Naive thymus-derived CD4-positive, alpha-beta T cell (primary cell): ENCODE measurements at regions not wholly inside any gene's neighbourhood (a gene's known extent, or its start where the extent isn't known, plus 50 kb on each side); places are given as distances from the start of the nearest gene placed in this dataset.

Experiments used
- ATAC-seq: fragments of 150-1000 bp; cut with Tn5 transposase; 2 replicates; pipeline ENCODE4 v1.10.0; 2021; ENCODE audit warnings: mild to moderate bottlenecking, moderate library complexity
- CTCF ChIA-PET: fragments of 350-600 bp; sonication (Branson Sonifier 250); formaldehyde crosslinking; loops from one replicate; lab custom pipeline; 2021; ENCODE audit warnings: antibody characterized with exemption; lab: Charles Lee
- POLR2A ChIA-PET: fragments of 350-600 bp; sonication (Branson Sonifier 250); formaldehyde crosslinking; loops from one replicate; lab custom pipeline; 2021; ENCODE audit warnings: antibody characterized with exemption, inconsistent platforms; lab: Charles Lee
- DNase-seq, 9 donors: peaks; one replicate each; pipeline versions ENCODE4 v3.0.0 to v3.0.0-alpha.2; 2020 to 2022; ENCODE audit warnings: mixed read lengths in 1 of 9
- H3K27ac ChIP-seq: one replicate; pipeline ENCODE4 v1.7.0; 2013; ENCODE audit warnings: mild to moderate bottlenecking, low read depth, low read length, moderate library complexity
- H3K27me3 ChIP-seq, 2 donors: one replicate each; pipeline ENCODE4 v1.7.0; 2013; ENCODE audit warnings: low read length in 2 of 2, mild to moderate bottlenecking in 2 of 2, moderate library complexity in 2 of 2; ENCODE audit not compliant: control insufficient read depth in 2 of 2, insufficient read depth in 2 of 2
- H3K36me3 ChIP-seq, 3 experiments: 1 replicate in 2 of 3; 2 replicates in 1 of 3; pipeline ENCODE4 v1.7.0; 2013; ENCODE audit warnings: low read length in 3 of 3, mild to moderate bottlenecking in 3 of 3, moderate library complexity in 1 of 3; ENCODE audit not compliant: insufficient read depth in 3 of 3, control insufficient read depth in 2 of 3
- H3K4me1 ChIP-seq, 2 donors: one replicate each; pipeline ENCODE4 v1.7.0; 2013; ENCODE audit warnings: low read length in 2 of 2, mild to moderate bottlenecking in 2 of 2, moderate library complexity in 1 of 2; ENCODE audit not compliant: control insufficient read depth in 2 of 2, insufficient read depth in 2 of 2
- H3K4me3 ChIP-seq: 2 replicates; pipeline ENCODE4 v1.7.0; 2013; ENCODE audit warnings: mild to moderate bottlenecking, low read length
- H3K9me3 ChIP-seq, 3 experiments: 1 replicate in 2 of 3; 2 replicates in 1 of 3; pipeline ENCODE4 v1.7.0; 2013; ENCODE audit warnings: low read length in 3 of 3; ENCODE audit not compliant: control insufficient read depth in 2 of 3
- H3K27ac Mint-ChIP-seq, 9 donors: one replicate each; pipeline ENCODE4 v1.8.0; 2020 to 2022; ENCODE audit warnings: mixed read lengths in 9 of 9, mild to moderate bottlenecking in 8 of 9, moderate library complexity in 5 of 9, inconsistent platforms in 2 of 9
- H3K27me3 Mint-ChIP-seq, 5 donors: one replicate each; pipeline ENCODE4 v1.8.0; 2021 to 2022; ENCODE audit warnings: mixed read lengths in 5 of 5, mild to moderate bottlenecking in 1 of 5
- H3K36me3 Mint-ChIP-seq, 5 donors: one replicate each; pipeline ENCODE4 v1.8.0; 2020 to 2022; ENCODE audit warnings: mixed read lengths in 5 of 5, mild to moderate bottlenecking in 3 of 5, inconsistent platforms in 1 of 5
- H3K4me1 Mint-ChIP-seq, 7 donors: one replicate each; pipeline ENCODE4 v1.8.0; 2020 to 2022; ENCODE audit warnings: mixed read lengths in 7 of 7, mild to moderate bottlenecking in 3 of 7, inconsistent platforms in 1 of 7
- H3K4me3 Mint-ChIP-seq, 10 donors: one replicate each; pipeline ENCODE4 v1.8.0; 2020 to 2022; ENCODE audit warnings: mild to moderate bottlenecking in 10 of 10, mixed read lengths in 10 of 10, moderate library complexity in 6 of 10, inconsistent platforms in 2 of 10
- H3K9me3 Mint-ChIP-seq, 11 donors: one replicate each; pipeline ENCODE4 v1.8.0; 2020 to 2022; ENCODE audit warnings: mixed read lengths in 11 of 11, mild to moderate bottlenecking in 4 of 11, inconsistent platforms in 1 of 11, moderate library complexity in 1 of 11
- intact Hi-C, 2 donors: fragments of 100-400 bp; cut with micrococcal nuclease; formaldehyde crosslinking; loops; one replicate each; pipeline ENCODE4 v1.15.1; 2023

- CTCF ChIA-PET: interaction anchor here (0.6 kb wide), 1 partner anchor 11 kb away, joined by 3 read pairs; no protein-coding TSS in a partner anchor
Measured at GRCh38 chr2:39938035-39938835, 159.2 kb upstream of the THUMPD2 start.

GRCh38 chr2:39937621-39938020 is 158.6 kb upstream of the THUMPD2 start:
- ChIA-PET POLR2A (no interaction called here), CTCF (no interaction called here)
- Histone ChIP-seq H3K4me1 (no peaks in the 10 kb centered on the region), H3K9me3 (no peaks in the 10 kb centered on the region), H3K36me3 (no peaks in the 10 kb centered on the region), H3K27ac (no peak overlapping the region), H3K27me3 (no peaks in the 10 kb centered on the region), H3K4me3 (no peak overlapping the region)
- no peak for ATAC-seq
- Mint-ChIP-seq H3K27me3 (peaks cover 0 to 5% (median 0%) of the 10 kb centered on the region in 5 donors), H3K27ac (peak overlapping the region in 1 of 9 donors; percentile 92), H3K4me3 (peak overlapping the region in 1 of 10 donors; percentile 82), H3K36me3 (peaks cover 0 to 58% (median 0%) of the 10 kb centered on the region in 5 donors), H3K4me1 (peaks cover 0 to 54% (median 0%) of the 10 kb centered on the region in 7 donors), H3K9me3 (peaks cover 0 to 22% (median 0%) of the 10 kb centered on the region in 11 donors)
- intact Hi-C loops: loop anchor here in 1 of 2 donors (2.0 to 5.0 kb wide), 2 partner anchors 17 to 60 kb away; no protein-coding TSS in a partner anchor
- DNase-seq: no peak

More at GRCh38 chr2:39938035-39938835, 159.2 kb upstream of the THUMPD2 start:
- peaks cover 0 to 24% (median 0%) of the 10 kb centered on the region in 11 donors for H3K9me3 Mint-ChIP-seq
- DNase-seq: no peak
- peaks cover 0 to 58% (median 0%) of the 10 kb centered on the region in 7 donors for H3K4me1 Mint-ChIP-seq
- H3K4me1 ChIP-seq: no peaks in the 10 kb centered on the region
- ATAC-seq: no peak
- H3K27ac ChIP-seq: no peak overlapping the region
- H3K9me3 ChIP-seq: no peaks in the 10 kb centered on the region
- H3K36me3 ChIP-seq: no peaks in the 10 kb centered on the region
- H3K27me3 ChIP-seq: no peaks in the 10 kb centered on the region
- peak overlapping the region in 1 of 10 donors; percentile 82 for H3K4me3 Mint-ChIP-seq
- peaks cover 0 to 57% (median 0%) of the 10 kb centered on the region in 5 donors for H3K36me3 Mint-ChIP-seq
- H3K27ac Mint-ChIP-seq: peak overlapping the region in 1 of 9 donors; percentile 92
- POLR2A ChIA-PET: no interaction called here
- no peak overlapping the region for H3K4me3 ChIP-seq
- peaks cover 0 to 2% (median 0%) of the 10 kb centered on the region in 5 donors for H3K27me3 Mint-ChIP-seq
- intact Hi-C loops: loop anchor here in 1 of 2 donors (2.0 to 5.0 kb wide), 2 partner anchors 17 to 59 kb away; no protein-coding TSS in a partner anchor

GRCh38 chr2:39934851-39935250 is 155.8 kb upstream of the THUMPD2 start:
- Mint-ChIP-seq H3K36me3 (peaks cover 0 to 62% (median 0%) of the 10 kb centered on the region in 5 donors), H3K27me3 (peaks cover 0 to 10% (median 9%) of the 10 kb centered on the region in 5 donors), H3K27ac (peak overlapping the region in 1 of 9 donors; percentile 31), H3K9me3 (peaks cover 0 to 6% (median 0%) of the 10 kb centered on the region in 11 donors), H3K4me3 (no peak overlapping the region), H3K4me1 (peaks cover 0 to 56% (median 0%) of the 10 kb centered on the region in 7 donors)
- POLR2A ChIA-PET: no interaction called here
- no peaks in the 10 kb centered on the region for H3K4me1 ChIP-seq
- ATAC-seq: no peak
- CTCF ChIA-PET: no interaction called here
- no peaks in the 10 kb centered on the region for H3K9me3 ChIP-seq
- H3K4me3 ChIP-seq: no peak overlapping the region
- no peak for DNase-seq
- intact Hi-C loops: loop anchor here in 1 of 2 donors (5.0 kb wide), 1 partner anchor 62 kb away; no protein-coding TSS in a partner anchor
- no peaks in the 10 kb centered on the region for H3K36me3 ChIP-seq
- no peaks in the 10 kb centered on the region for H3K27me3 ChIP-seq
- H3K27ac ChIP-seq: no peak overlapping the region

GRCh38 chr2:39933196-39933595 is 154.1 kb upstream of the THUMPD2 start:
- H3K4me1 Mint-ChIP-seq: peaks cover 0 to 41% (median 0%) of the 10 kb centered on the region in 7 donors
- DNase-seq: no peak
- H3K27me3 ChIP-seq: no peaks in the 10 kb centered on the region
- peaks cover 0 to 6% (median 0%) of the 10 kb centered on the region in 11 donors for H3K9me3 Mint-ChIP-seq
- peaks cover 0 to 62% (median 0%) of the 10 kb centered on the region in 5 donors for H3K36me3 Mint-ChIP-seq
- ChIA-PET CTCF (no interaction called here), POLR2A (no interaction called here)
- H3K4me3 Mint-ChIP-seq: no peak overlapping the region
- no peaks in the 10 kb centered on the region for H3K4me1 ChIP-seq
- intact Hi-C loops: no loop called here
- ATAC-seq: no peak
- H3K9me3 ChIP-seq: no peaks in the 10 kb centered on the region
- H3K36me3 ChIP-seq: no peaks in the 10 kb centered on the region
- no peak overlapping the region for H3K4me3 ChIP-seq
- peaks cover 0 to 18% (median 15%) of the 10 kb centered on the region in 5 donors for H3K27me3 Mint-ChIP-seq
- H3K27ac Mint-ChIP-seq: no peak overlapping the region
- no peak overlapping the region for H3K27ac ChIP-seq

GRCh38 chr2:39932198-39932597 is 153.1 kb upstream of the THUMPD2 start:
- Histone ChIP-seq H3K4me3 (no peak overlapping the region), H3K9me3 (no peaks in the 10 kb centered on the region), H3K27ac (no peak overlapping the region), H3K36me3 (no peaks in the 10 kb centered on the region), H3K27me3 (no peaks in the 10 kb centered on the region), H3K4me1 (no peaks in the 10 kb centered on the region)
- ChIA-PET CTCF (no interaction called here), POLR2A (no interaction called here)
- Mint-ChIP-seq H3K4me1 (peaks cover 0 to 31% (median 0%) of the 10 kb centered on the region in 7 donors), H3K4me3 (no peak overlapping the region), H3K36me3 (peaks cover 0 to 62% (median 0%) of the 10 kb centered on the region in 5 donors), H3K27me3 (peaks cover 0 to 21% (median 17%) of the 10 kb centered on the region in 5 donors), H3K9me3 (peaks cover 0 to 5% (median 0%) of the 10 kb centered on the region in 11 donors), H3K27ac (no peak overlapping the region)
- ATAC-seq (no peak), DNase-seq (no peak)
- intact Hi-C loops: no loop called here

GRCh38 chr2:39930175-39930917 is 151.3 kb upstream of the THUMPD2 start:
- Histone ChIP-seq H3K9me3 (no peaks in the 10 kb centered on the region), H3K4me3 (no peak overlapping the region), H3K27me3 (no peaks in the 10 kb centered on the region), H3K36me3 (no peaks in the 10 kb centered on the region), H3K4me1 (no peaks in the 10 kb centered on the region), H3K27ac (no peak overlapping the region)
- intact Hi-C loops: no loop called here
- CTCF ChIA-PET: no interaction called here
- H3K27me3 Mint-ChIP-seq: peaks cover 0 to 28% (median 18%) of the 10 kb centered on the region in 5 donors
- no peak overlapping the region for H3K27ac Mint-ChIP-seq
- peaks cover 0 to 24% (median 0%) of the 10 kb centered on the region in 7 donors for H3K4me1 Mint-ChIP-seq
- H3K4me3 Mint-ChIP-seq: no peak overlapping the region
- POLR2A ChIA-PET: no interaction called here
- peaks cover 0 to 60% (median 0%) of the 10 kb centered on the region in 5 donors for H3K36me3 Mint-ChIP-seq
- DNase-seq (no peak), ATAC-seq (no peak)
- H3K9me3 Mint-ChIP-seq: peaks cover 0 to 2% (median 0%) of the 10 kb centered on the region in 11 donors
